NOMO-1 treated with dmso at 0.1 percent for 144 hours (cell line): ENCODE measurements at regions not wholly inside any gene's neighbourhood (a gene's known extent, or its start where the extent isn't known, plus 50 kb on each side); places are given as distances from the start of the nearest gene placed in this dataset.

Experiments
- DNase-seq: peaks from one replicate; lab custom pipeline; 2025; ENCODE audit not compliant: unreplicated experiment; lab: John Stamatoyannopoulos, UW

GRCh38 chr2:188042412-188042811 lies 249.3 kb upstream of the GULP1 start:
- no peak for DNase-seq

DNA sequence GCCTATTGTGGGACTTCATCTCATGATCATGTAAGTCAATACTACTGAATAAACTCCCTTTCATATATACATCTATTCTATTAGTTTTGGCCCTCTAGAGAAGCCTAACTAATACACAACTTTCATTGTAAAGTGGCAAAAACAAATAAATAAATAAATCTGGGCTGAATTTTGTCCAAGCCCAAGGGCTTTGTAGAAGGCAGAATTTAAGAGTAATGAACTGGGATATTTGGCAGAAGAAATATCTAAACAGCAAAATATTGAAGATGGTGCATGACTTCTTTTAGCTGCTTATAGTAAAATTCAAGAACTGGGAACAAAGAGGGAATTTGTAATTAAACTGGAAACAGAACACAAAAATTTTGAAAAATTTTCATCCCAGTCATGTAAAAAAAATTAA lies 246.7 kb upstream of the GULP1 start:
- DNase-seq, result no peak

- DNase-seq, result no peak
Measured at GRCh38 chr2:188046437-188046836, 245.2 kb upstream of the GULP1 start.

DNA sequence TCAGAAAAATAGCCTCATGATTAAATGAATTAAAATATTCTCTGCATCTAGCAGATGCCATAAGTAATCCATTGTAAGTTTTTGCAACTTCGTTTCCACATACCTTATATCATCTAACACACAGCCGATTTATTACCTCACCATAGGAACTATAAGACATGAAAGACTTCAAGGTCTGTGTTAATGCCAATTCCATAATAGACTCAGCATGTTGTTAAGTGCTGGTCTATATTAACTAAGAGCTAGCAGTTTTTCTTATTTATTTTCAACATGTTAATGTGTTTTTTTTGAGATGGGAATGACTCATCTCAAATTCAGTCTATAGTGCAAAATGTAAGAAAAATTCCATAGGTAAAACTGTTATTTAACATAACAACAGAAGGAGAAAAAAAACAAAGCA lies 243.9 kb upstream of the GULP1 start:
- DNase-seq, result no peak

GRCh38 chr2:188050726-188051125 lies 240.9 kb upstream of the GULP1 start:
- DNase-seq, result no peak

GRCh38 chr2:188051706-188052105 lies 240.0 kb upstream of the GULP1 start:
- no peak for DNase-seq

- no peak for DNase-seq
Measured at GRCh38 chr2:188065386-188065785, 226.3 kb upstream of the GULP1 start.

DNA sequence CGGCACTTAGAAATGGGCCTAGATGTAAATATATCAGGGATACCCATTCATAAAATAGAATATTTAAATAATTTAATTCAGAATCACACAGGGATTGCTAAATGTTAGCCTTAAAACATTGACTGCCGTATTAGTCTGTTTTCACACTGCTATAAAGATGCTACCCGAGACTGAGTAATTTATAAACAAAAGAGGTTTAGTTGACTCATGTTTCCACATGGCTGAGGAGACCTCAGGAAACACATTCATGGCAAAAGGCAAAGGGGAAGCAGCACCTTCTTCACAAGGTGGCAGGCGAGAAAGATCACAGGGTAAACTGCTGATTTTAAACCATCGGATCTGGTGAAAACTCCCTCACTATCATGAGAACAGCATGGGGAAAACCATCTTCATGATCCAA lies 223.6 kb upstream of the GULP1 start:
- no peak for DNase-seq

DNA sequence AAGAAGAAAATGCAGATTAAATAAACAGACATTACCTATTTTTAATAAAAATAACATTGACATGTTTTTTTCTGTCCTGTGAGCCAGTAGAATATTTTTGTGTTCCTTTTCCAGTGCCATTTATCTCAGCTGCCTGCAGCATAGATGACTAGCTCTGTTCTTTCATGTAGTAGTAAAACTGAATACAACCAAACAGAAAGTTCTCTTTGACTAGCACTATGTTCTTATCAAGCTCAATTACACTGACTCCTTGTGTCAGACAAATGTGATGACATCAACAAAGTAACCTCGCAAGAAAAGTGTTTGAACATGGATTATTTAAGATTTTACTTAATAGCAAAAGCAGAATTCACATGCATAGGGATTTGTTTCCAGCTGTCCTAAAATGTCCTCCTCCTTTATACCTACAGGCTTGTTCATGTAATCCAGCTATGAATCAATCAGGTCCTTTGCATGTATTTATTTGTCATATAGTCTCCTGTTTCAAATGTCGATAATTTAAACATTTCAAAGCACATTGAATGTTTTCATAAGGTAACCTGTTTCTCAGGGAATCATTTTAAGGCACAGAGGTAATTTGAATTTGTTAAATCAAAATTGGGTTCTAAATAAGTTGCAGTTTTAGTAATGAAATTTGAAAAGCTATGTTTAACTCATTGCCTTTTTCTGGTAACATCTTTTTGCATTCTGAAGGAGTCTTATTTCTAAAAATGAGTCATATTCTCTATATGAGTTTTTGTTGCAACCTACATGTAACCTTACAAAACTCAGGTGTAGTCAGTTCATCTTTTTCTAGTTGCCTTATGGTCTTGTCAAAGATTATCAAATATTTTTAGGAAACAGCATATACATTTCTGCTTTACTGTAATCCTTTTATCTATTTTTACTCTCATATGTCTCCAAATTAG lies 215.3 kb upstream of the GULP1 start:
- DNase-seq, result no peak

DNA sequence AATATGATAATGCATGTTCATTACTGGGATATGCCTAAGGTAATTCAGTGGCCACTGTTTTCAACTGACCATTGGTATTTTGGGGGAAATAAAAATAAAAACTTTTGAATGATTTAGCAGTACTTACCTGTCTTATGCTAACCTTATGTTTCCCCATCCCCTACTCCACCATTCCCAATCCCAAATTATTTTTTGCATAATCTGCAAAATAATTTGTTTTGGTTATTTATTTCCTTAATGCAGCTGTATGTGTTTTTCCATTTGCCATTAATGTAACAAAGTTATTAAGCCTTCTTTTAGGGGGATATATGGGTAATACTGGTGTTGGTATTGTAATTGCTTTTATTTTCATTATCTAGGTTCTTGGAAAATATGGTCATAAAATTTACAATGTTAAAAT lies 213.9 kb upstream of the GULP1 start:
- no peak for DNase-seq

DNA sequence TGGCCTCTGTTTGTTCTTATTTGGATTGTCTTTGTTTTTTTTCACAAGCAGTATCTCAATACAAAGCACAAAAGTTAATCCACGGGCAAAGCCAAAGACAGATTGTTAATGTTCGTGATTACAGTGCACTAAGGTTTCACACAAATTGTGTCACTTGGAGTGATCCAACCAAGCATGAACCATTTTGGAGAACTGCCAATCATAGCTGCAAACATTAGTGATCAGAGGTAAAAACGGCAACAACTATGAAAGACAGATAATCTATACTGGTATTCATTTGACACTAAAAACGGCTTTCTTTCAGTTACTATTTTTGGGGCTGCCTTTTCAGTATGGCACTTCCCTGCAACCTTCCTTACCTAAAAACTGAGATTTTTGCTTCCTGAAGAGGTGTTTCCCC lies 213.1 kb upstream of the GULP1 start:
- DNase-seq, result no peak

DNA sequence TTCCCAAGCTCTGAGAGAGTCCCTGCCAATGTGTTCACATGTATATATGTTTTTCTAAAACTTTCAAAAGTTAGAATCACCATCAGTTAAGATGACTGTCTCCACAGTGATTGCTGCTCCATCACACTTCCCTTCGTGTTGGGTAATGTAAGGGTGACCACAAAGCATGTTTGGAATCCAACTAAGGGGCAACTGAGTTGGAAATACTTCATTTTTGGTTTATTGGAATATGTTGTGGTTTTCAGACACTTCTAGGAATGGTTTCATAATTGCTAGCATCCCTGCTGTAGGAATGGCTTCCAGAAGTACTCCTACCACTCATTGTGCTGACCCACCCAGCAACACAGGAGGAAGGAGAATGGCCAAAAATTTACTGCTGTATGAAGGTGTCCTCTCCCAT lies 212.5 kb upstream of the GULP1 start:
- no peak for DNase-seq

DNA sequence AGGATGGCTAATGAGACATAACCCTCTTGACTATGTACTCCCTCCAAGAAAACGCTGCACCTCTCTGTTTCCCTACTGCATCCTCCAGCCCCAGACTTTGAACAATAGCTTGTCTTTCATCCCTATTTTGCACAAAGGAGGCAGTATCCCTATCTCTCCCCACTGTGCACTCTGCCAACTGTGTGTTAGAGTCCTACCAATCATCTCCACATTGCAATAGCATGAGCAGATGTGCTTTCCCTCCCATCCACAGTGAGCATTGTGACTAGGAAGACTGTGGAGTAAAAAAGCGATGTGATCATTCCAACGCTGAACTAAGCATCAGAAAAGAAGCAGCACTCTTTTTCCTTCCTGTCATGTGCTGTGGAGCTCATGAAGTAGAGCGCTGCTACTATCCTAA lies 206.3 kb upstream of the GULP1 start:
- no peak for DNase-seq

DNA sequence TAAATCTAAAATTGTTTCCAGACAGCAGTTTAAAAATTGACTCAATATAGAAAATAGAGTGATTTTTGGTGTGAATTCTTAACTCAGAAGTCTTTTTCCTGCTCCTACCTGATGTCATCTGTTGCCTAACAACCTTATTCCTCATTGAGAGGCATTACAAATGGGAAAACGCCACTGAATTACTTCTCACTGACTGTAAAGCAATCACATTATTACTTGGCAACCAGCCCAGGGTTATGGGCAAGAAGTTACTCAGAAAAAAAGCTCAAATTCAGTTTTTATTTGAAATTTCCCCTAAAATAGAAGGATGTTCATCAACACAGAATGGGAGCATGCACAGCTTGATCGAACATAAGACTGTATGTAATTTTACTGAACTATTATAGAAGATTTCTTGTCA lies 201.8 kb upstream of the GULP1 start:
- no peak for DNase-seq

DNA sequence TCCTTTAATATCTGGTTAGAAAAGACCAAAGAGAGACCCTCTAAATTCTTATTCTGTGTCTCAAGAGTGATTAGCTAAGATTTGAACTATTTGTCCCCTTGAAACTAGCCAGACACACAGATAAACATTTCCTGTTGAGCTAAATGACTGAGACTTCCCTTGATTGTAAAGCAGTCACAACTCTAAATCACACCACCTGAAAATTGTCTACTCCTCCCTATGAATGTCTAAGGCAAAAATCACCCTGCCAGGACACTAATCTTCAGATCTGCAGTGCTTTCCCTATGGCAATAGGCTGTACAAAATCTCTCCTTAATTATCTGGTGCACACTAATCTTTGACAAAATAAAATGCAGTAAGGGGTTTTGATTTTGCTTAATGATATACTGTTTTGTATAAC lies 200.5 kb upstream of the GULP1 start:
- no peak for DNase-seq

DNA sequence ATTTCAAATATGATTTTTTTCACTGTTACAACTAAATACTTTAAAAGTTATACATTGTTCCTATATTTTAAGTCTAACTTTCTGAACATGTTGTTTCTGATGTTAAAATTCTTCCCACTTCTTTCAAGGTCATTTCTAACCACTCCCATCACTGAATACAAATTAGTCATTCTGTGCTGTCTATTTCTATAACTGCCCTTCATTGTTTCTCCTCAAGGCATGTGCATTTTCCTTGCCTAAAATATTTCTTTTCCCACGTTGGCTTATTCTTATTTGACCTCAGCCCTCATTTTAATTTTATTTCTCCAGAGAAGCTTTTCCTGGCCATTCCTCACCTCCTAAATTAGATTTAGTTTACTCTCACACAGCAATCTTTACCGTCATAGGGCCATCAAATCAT lies 198.9 kb upstream of the GULP1 start:
- no peak for DNase-seq

DNA sequence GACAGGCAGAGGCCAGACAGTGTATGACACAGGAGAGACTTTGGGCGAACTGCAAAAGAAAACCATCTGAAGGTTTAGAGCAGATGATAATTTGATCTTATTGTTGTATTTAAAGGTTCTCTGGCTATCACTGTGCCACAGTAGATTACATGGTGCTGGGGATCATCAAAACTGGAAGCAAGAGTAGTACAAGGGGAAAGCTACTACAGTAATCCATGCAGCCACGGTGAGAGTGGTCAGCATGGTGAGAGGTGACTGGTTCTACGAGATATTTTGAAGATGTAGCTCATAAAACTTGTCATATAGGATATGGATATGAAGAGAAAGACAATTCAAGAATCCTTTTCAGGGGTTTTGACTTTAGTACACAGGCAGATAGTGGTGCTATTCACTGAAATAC lies 194.8 kb upstream of the GULP1 start:
- DNase-seq, result no peak

GRCh38 chr2:188102881-188103280 lies 188.8 kb upstream of the GULP1 start:
- no peak for DNase-seq

GRCh38 chr2:188114014-188114413 lies 177.7 kb upstream of the GULP1 start:
- DNase-seq, result no peak

DNA sequence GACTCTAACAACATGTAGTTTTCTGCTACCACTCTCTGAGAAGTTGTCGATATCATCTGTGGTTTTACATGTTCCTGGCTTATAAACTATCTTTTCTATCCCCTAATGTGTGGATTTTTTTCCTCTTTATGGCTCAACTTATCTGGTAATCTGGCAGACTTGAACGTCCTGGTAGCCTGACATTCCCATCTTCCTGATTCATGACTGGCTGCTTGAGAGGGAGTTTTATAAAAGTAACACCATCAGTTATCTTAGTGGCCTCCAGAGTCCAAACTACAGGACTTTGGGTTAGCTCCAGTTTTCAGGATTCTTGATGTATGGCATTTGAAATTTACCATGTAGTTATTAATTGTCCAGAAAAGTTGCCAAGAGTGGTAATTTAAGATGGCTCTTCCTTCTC lies 174.0 kb upstream of the GULP1 start:
- DNase-seq, result no peak

DNA sequence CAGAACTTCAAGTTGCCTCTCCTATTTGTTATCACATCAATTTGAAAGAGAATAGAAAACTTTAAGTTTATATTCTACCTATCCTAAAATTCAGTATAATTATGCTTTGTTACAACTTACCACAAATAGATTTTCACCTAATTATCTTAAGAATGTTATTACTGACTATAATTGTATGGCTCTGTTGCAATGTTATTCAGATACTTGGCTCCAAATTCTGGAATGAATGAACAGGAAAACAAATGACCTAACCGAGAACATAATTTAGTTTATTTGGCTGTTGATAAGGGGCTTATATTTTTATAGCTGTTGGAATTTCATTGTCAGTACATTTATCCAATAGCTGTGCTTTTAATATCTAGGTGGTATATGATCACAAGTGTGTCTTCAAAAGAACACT lies 173.2 kb upstream of the GULP1 start:
- DNase-seq, result no peak

DNA sequence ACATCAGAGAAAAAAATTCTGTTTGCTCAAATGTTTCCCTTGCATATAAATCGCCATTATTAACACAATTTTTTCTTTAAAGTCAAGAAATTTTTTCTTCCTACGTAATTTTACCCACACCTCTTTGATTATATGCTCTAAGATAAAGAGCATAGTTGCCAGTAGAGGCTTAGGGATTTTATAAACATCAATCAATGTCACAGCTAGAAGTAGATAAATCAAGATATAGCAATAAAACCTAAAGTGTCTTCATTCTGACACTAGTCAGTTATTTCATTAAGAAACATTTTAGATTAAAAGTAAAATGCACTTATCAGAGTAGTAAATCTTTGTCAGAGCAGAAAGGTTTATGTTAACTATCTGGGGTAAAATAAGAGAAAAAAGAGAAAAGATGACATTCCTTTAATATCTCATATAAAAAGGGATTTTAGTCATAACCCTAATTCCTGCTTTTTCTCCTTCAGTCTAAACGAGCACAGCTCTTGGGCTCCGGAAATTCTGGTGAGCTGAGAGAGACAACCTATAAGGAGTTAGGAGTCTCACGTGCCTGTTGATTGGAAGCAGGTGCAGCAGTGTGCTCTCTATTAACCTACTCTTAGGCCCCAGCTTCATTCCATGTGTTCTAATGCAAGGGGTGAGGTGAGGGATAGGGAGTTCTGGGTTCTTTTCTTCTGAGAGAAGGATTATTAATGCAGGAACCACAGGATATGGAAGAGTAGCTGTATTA lies 172.4 kb upstream of the GULP1 start:
- DNase-seq, result no peak

DNA sequence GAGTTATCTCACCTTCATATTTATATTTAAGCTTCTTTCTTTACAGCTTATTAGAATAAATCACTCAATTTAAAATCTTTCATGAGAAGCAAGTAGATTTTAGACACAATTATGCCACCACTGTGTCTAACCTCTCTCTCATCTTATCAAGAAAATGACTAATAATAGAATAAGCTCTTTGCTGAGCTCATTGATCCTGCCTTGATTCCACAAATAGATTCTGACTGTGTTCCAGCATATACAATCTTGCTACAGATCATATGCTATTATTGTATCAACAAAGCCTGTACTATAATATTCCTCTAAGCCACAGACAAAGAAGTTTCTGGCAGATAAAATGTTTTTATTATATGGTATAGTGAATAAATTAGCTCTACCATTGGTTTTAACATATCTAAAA lies 168.7 kb upstream of the GULP1 start:
- DNase-seq, result no peak
